ENCODE measurements at regions not wholly inside any gene's neighbourhood (a gene's known extent, or its start where the extent isn't known, plus 50 kb on each side); places are given as distances from the start of the nearest gene placed in this dataset.
A peak's percentile ranks its signal among the peaks of the same experiment; 100 is the strongest.

- no peaks in the 10 kb centered on the region for H3K27me3 Mint-ChIP-seq (ENCODE audit: low read depth)
- H3K4me3 Mint-ChIP-seq, result no peak overlapping the region
- ChIA-PET CTCF (interaction anchor here (2.4 kb wide), 1 partner anchor 44 kb away, joined by 11 read pairs; no protein-coding TSS in a partner anchor), POLR2A (no interaction called here)
- H3K9me3 Mint-ChIP-seq, result no peaks in the 10 kb centered on the region
- no peaks in the 10 kb centered on the region for H3K36me3 Mint-ChIP-seq
- H3K4me1 Mint-ChIP-seq, result peaks cover 35% of the 10 kb centered on the region
- H3K27ac Mint-ChIP-seq, result no peak overlapping the region
- TF ChIP-seq MLX (CRISPR knock-in tag; IDR thresholded peaks at IDR 0.05), result no peak
- no peak for TF ChIP-seq ELF4 (CRISPR knock-in tag; IDR thresholded peaks at IDR 0.05; ENCODE audit: low read depth)
- no peak for TF ChIP-seq TEAD4 (CRISPR knock-in tag; IDR thresholded peaks at IDR 0.05)
- TF ChIP-seq CREB1 (CRISPR knock-in tag; IDR thresholded peaks at IDR 0.05), result no peak
- no peak for TF ChIP-seq STAT6 (CRISPR knock-in tag; conservative IDR thresholded peaks at IDR 0.05; ENCODE audit: low read depth)
- TF ChIP-seq ZNF219 (CRISPR knock-in tag; IDR thresholded peaks at IDR 0.05; ENCODE audit: borderline replicate concordance), result no peak
- no peak for TF ChIP-seq ATF2 (CRISPR knock-in tag; IDR thresholded peaks at IDR 0.05; ENCODE audit: borderline replicate concordance, low read depth)
- no peak for TF ChIP-seq GRHL2 (CRISPR knock-in tag; IDR thresholded peaks at IDR 0.05; ENCODE audit: insufficient replicate concordance, severe bottlenecking)
- no peak for TF ChIP-seq EMX1 (CRISPR knock-in tag; IDR thresholded peaks at IDR 0.05)
- no peak for TF ChIP-seq E2F1 (CRISPR knock-in tag; IDR thresholded peaks at IDR 0.05)
- TF ChIP-seq HMGA2 (CRISPR knock-in tag; IDR thresholded peaks at IDR 0.05), result no peak
- TF ChIP-seq TCF7 (CRISPR knock-in tag; IDR thresholded peaks at IDR 0.05; ENCODE audit: low read depth), result no peak
- no peak for TF ChIP-seq ERG (CRISPR knock-in tag; IDR thresholded peaks at IDR 0.05)
- DNase-seq (ENCODE audit: low spot score), result no peak
- 0 out of 2 replicates have a peak, but pooled peaks have one; percentile 18 for ATAC-seq
Observed at GRCh38 chr1:93770640-93771039, 89.0 kb upstream of the BCAR3 start.

- ATAC-seq (no peak), DNase-seq (ENCODE audit: low spot score) (no peak)
- no peaks in the 10 kb centered on the region for H3K36me3 Mint-ChIP-seq
- no peaks in the 10 kb centered on the region for H3K27me3 Mint-ChIP-seq (ENCODE audit: low read depth)
- no peaks in the 10 kb centered on the region for H3K9me3 Mint-ChIP-seq
- H3K27ac Mint-ChIP-seq, result peak overlapping the region; percentile 21; the same call in 1 of the 2 replicates
- CTCF ChIA-PET, result interaction anchor here (1.1 to 2.4 kb wide), 2 partner anchors 19 to 45 kb away, joined by 5 to 11 read pairs; no protein-coding TSS in a partner anchor
- TF ChIP-seq PRDM15 (CRISPR knock-in tag; IDR thresholded peaks at IDR 0.05) (no peak), ZNF317 (CRISPR knock-in tag; IDR thresholded peaks at IDR 0.05; ENCODE audit: borderline replicate concordance, low read depth) (no peak), MAX (CRISPR knock-in tag; IDR thresholded peaks at IDR 0.05) (no peak), SMAD3 (CRISPR knock-in tag; IDR thresholded peaks at IDR 0.05; ENCODE audit: borderline replicate concordance) (no peak)
- peaks cover 32% of the 10 kb centered on the region for H3K4me1 Mint-ChIP-seq
- POLR2A ChIA-PET, result no interaction called here
- peak overlapping the region; percentile 10; the same call in 1 of the 2 replicates for H3K4me3 Mint-ChIP-seq
Observed at GRCh38 chr1:93769777-93770176, 88.1 kb upstream of the BCAR3 start.

Measured in WTC11 (cell line).